Activated gamma-delta T cell (primary cell): ENCODE measurements at regions not wholly inside any gene's neighbourhood (a gene's known extent, or its start where the extent isn't known, plus 50 kb on each side); places are given as distances from the start of the nearest gene placed in this dataset.

Experiments
- DNase-seq: peaks from one replicate; lab custom pipeline; 2025; lab: John Stamatoyannopoulos, UW

GRCh38 chr4:136847881-136848621, 684.2 kb downstream of the PCDH18 start:
- DNase-seq, result no peak

GRCh38 chr4:136841526-136841925, 690.8 kb downstream of the PCDH18 start:
- no peak for DNase-seq

GRCh38 chr4:136838607-136839006, 693.7 kb downstream of the PCDH18 start:
- no peak for DNase-seq

- DNase-seq, result no peak
These were observed 700.7 kb downstream of the PCDH18 start for GRCh38 chr4:136831553-136831952.

DNA sequence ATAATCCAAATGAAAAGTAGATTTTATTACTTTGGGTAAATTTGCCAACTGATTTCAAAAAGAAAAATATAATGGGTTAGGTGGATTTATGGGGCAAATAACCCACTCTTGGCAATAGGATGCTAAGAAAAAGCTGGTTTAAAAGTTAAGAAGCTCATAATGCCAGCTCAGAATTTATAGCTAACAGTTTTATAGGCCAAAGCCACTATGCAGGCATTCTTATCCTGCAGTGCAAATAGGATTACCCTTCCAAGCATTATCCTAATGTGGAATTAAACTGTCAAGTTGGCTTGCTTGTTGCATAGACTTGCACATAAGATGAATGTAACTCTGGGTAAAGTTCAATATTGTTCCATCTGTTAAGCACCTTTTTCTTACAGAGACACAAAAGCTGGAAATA, 703.0 kb downstream of the PCDH18 start:
- no peak for DNase-seq

DNA sequence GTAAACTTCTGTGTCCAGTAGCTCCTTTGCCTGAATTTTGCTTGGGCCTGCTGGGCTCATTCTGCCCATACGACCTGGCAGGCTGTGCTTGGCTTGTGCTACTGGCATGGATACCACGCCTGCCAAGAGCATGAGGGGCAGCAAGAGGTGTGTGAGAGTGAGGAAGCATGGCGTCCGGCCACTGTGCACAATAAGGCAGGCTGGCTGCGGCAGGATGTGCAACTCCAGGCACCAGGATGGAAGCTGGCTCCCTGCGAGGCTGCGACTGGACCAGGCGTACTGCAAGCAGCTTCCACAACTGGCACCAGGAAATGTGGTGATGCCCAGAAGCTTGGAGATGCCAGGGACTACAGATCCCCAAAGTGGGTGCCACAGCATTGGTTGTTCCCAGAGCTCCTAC, 709.3 kb downstream of the PCDH18 start:
- peak; percentile 4 for DNase-seq

DNA sequence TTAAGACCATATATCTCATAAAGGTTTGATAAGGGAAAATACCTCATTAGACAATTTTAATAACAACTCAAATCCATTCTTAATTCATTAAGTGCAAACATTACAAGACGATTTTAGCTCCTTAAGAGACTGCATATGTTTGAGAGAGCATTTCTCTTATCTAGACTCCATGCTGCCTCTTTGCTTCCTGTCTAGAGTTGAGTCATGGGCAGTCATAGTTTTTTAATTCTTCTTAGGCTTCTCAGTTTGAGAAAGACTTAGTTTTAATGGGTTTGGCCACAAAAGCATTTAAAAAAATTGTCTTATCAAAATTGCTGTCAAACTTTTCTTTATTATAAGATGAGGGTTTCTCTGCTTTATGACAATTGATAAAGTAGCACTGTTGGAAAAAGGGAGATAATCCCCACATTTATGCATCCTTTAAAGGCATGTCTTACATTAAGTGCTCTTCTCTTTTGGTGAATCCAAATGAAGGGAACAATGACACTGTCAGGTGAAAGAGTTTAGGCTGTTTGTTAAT, 713.4 kb downstream of the PCDH18 start:
- no peak for DNase-seq

DNA sequence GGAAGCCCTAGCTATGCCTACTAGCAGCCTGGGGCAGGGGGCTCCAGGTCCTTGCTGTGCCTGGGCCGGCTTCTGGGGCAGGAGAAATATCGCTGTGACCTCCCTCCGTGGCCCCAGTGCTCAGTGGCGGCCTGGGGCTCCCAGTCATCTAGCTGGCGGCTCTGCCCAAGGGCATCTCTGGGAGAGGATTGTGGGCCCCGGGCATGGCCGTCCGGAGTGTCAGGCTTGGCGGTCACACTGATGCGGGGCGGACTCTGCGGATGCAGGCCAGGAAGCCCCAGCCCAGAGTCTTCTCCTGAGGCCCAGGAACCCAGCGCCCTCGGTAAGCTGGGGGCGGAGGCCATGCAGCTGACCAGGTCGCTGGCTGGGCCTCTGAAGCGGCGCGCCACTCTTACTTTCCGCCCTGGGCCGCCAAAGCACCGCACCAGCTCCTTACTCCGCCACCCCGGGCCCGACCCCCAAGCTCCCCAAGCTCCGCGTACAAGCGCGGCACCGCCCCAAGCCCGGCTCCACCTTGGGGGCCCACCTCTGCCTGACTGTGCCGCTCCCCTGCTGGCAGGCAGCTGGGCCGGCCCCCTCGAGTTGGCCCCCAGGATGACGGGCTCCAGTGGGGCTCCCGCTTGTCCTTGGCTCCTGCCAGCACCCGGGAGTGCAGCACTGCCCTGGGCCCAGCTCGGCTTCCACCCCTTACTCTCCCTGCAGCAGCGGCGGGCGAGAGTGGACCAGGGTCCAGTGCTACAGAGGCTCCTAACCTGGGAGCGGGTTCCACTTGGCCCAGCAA, 720.0 kb downstream of the PCDH18 start:
- peak; percentile 5 for DNase-seq

- DNase-seq, result no peak
These were observed 720.7 kb downstream of the PCDH18 start for GRCh38 chr4:136811496-136812077.

DNA sequence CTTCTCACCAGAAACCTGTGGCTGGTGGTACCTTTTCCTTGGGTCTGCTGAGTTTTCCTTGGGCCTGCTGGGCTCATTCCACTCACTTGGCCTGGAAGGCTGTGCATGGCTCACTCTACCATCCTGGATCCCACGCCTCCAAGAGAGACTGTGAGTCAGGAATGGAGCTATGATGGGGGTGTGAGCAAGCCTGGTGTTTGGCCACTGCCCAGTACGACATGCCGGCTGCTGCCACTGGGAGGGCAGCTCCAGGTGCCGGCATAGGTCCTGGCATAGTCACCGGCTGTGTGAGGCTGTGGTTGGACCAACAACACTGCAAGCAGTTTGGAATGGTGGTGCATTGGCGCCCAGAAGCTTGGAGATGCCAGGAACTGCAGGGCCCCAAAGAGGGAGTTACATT, 721.7 kb downstream of the PCDH18 start:
- no peak for DNase-seq

DNA sequence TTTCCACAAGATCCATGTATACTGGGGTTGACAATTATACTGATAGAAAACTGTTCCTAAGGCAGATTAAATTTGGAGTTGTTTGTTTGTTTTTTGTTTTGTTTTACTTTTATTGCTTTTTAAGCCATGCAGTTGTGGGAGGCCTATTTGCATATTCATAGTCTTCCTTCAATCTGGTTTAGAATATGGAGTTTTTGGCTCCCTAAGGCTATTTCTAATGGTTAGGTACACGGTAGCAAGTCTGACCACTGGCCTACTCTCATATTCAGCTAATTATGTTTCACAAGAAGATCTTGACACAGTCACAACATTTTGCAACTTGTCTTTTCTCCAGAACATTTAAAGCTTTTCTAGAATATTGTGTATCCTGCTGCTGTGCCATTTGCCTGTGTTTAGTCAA, 725.5 kb downstream of the PCDH18 start:
- DNase-seq, result no peak

GRCh38 chr4:136805617-136806016, 726.7 kb downstream of the PCDH18 start:
- DNase-seq, result no peak

- DNase-seq, result no peak
These were observed 728.9 kb downstream of the PCDH18 start for GRCh38 chr4:136803433-136803832.

DNA sequence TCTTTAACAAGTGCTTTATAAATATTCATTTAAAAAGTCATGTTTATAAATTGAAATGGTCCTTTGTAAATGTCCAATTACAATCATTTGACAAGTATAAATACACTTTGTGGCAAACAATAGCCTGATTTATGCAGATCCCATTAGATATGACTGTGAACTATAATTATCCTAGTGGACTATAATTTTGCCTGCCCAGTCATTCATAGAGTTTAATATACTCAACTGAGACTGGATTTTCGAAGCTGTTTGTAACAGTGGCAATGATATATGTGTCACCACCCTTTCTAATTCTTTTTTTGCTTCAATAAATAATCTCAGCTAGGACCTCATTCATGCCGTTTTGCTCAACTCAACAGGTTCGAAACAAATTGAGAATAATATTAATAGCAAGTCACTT, 732.0 kb downstream of the PCDH18 start:
- no peak for DNase-seq

GRCh38 chr4:136796953-136797352, 735.3 kb downstream of the PCDH18 start:
- no peak for DNase-seq

DNA sequence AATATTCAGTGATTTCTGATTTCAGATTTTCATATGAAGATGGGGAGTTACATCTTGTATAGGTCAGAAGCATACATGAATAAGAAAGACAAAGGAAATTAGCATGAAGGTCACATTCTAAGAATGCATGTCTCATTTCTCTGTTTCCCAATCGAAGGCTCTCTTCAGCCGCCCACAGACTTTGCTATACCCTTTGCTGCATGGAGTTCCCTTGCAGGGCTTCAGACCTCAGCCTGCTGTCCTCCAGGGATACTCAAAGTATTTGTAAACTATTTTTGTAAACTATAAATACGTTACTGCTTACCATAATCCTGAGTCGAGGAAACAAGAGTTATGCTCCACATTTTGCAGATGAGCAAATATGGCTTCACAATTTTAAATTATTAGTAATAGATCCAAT, 738.4 kb downstream of the PCDH18 start:
- no peak for DNase-seq

- no peak for DNase-seq
These were observed 748.0 kb downstream of the PCDH18 start for GRCh38 chr4:136784326-136784725.

DNA sequence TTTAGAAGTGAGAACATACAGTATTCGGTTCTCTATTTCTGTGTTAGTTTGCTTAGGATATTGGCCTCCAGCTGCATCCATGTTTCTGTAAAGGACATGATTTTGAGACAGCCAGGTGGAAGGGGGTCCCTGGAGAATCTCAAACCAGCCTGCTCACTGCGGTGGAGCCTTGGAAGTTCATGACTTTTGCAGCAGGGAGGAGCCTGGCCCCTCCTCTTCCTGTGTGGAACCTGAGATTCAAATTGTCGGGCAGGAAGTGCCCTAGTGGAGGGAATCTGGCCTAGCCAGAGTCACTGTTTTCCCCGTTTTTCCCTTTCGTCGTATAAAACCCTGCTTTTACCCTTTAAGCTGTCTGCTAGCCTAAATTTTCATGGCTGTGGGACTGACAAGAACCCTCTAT, 762.6 kb downstream of the PCDH18 start:
- no peak for DNase-seq

DNA sequence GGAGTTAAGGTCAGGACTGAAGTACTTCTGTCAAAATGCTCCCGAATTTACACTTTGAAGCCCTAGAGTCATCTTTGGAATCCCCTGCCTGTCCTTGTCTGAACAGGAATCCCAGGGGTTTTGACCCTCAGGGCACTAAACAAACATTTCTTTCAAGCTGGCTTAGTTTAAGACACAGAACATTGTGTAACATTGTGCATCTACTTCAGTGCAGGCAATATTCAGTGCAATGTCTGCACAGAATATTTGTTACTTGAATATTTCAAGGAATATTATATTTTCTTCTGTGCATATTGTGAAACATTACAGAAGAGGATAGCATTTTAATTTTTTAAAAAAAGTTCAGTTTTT, 763.4 kb downstream of the PCDH18 start:
- no peak for DNase-seq

DNA sequence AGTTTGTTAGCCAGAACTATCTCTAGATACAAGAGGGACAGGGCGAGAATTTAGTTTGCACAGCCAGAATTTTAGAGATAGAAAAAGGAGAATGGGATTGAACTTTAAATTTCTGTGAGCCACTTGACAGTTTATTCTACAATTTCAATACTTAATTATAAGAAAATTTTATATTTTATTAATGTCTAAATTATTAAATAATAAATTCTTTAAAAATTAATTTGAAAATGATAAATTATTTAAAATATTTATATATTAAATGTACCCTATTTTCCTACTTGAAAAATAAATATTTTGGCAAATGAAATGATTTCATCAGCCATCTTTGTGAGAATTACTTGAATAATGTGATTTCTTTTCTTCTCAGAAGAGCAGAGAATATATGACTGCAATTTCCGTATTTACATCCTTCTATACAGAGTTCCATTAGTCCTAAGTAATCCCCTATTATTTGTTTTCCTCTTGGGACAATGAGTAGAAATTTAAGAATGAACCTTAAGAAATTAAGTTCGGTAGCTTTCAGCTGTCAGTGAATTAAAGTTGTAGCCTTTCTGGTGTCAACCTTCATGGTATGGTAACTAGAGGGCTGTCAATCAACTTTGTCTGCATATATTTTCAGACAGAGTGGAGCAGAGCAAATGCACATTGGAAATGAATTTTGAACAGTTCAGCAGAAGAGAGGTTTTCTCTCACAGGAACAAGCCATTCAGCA, 763.9 kb downstream of the PCDH18 start:
- no peak for DNase-seq

- DNase-seq, result no peak
These were observed 768.4 kb downstream of the PCDH18 start for GRCh38 chr4:136763919-136764318.

- no peak for DNase-seq
These were observed 776.8 kb downstream of the PCDH18 start for GRCh38 chr4:136755531-136755916.
